ENCODE measurements at regions not wholly inside any gene's neighbourhood (a gene's known extent, or its start where the extent isn't known, plus 50 kb on each side); places are given as distances from the start of the nearest gene placed in this dataset.
A peak's percentile ranks its signal among the peaks of the same experiment; 100 is the strongest.

DNA sequence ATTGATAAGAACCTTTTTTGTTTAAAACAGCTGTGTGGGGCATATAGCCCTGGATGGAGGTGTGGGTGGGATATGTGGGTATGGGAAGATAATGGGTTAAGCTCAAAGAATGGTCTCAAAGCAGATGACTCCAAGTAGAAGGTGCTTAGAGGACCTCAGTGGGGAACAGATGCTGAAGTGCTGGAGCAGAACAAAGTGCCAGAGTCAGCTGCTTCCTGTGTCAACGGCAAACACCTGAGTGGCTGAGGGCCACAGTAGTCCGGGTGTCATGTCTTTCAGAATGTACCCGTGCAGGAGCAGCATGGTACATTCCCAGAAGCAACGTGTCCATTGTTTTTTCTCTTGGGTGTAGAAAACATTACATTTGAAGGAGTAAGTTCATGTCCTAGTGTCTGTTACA lies 210.6 kb downstream of the CCNG2 start:
- H3K4me3 Mint-ChIP-seq: no peak overlapping the region
- peaks cover 9% of the 10 kb centered on the region for H3K27me3 Mint-ChIP-seq
- H3K36me3 Mint-ChIP-seq (ENCODE audit: low read depth): no peaks in the 10 kb centered on the region
- ATAC-seq (replicated peaks): no peak
- H3K9me3 Mint-ChIP-seq: no peaks in the 10 kb centered on the region
- no peaks in the 10 kb centered on the region for H3K4me1 Mint-ChIP-seq
- no peak overlapping the region for H3K27ac Mint-ChIP-seq

- H3K9me3 Mint-ChIP-seq: no peaks in the 10 kb centered on the region
- no peak overlapping the region for H3K4me3 Mint-ChIP-seq
- ATAC-seq (replicated peaks): no peak
- H3K4me1 Mint-ChIP-seq: no peaks in the 10 kb centered on the region
- H3K36me3 Mint-ChIP-seq (ENCODE audit: low read depth): no peaks in the 10 kb centered on the region
- H3K27ac Mint-ChIP-seq: no peak overlapping the region
- peaks cover 6% of the 10 kb centered on the region for H3K27me3 Mint-ChIP-seq
Measured at GRCh38 chr4:77372375-77372774, 215.4 kb downstream of the CCNG2 start.

- no peaks in the 10 kb centered on the region for H3K4me1 Mint-ChIP-seq
- H3K36me3 Mint-ChIP-seq (ENCODE audit: low read depth): no peaks in the 10 kb centered on the region
- ATAC-seq (replicated peaks): no peak
- H3K4me3 Mint-ChIP-seq: no peak overlapping the region
- H3K9me3 Mint-ChIP-seq: no peaks in the 10 kb centered on the region
- H3K27ac Mint-ChIP-seq: no peak overlapping the region
- H3K27me3 Mint-ChIP-seq: peaks cover 6% of the 10 kb centered on the region
Measured at GRCh38 chr4:77375866-77376607, 219.0 kb downstream of the CCNG2 start.

DNA sequence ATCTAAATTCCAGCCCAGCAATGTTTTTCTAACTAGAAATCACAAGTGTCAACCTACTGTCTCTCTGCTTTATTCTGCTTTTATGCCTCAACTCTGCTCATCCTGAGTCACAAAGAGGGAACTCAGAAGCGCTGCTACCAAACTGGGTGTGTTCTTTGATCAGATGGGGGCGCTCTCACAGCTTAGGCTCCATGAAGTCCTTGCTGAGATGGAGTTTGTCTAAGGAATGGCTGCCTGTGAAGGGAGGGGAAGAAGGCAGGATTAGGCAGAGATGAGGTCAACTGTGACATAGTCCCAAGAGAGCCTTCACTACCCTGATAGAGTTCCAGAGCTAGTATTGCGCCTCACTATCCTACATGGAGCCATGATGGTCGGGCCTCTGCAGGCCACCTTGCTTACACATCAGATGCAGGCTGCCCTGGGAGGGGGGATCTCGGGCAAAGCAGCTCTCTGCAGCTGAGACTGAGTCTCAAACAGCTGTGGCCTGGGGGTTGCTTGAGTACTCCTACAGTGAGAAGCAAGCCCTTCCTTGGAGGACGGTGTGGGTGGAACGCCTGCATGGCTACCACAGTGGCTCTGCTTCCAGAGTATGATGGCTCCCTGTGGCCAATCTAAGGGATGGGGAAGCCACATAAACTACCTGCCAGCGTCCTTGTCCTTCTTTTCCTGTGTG lies 219.9 kb downstream of the CCNG2 start:
- ATAC-seq (replicated peaks): no peak
- H3K27ac Mint-ChIP-seq: no peak overlapping the region
- H3K9me3 Mint-ChIP-seq: no peaks in the 10 kb centered on the region
- no peaks in the 10 kb centered on the region for H3K4me1 Mint-ChIP-seq
- H3K36me3 Mint-ChIP-seq (ENCODE audit: low read depth): no peaks in the 10 kb centered on the region
- H3K4me3 Mint-ChIP-seq: no peak overlapping the region
- peaks cover 3% of the 10 kb centered on the region for H3K27me3 Mint-ChIP-seq

DNA sequence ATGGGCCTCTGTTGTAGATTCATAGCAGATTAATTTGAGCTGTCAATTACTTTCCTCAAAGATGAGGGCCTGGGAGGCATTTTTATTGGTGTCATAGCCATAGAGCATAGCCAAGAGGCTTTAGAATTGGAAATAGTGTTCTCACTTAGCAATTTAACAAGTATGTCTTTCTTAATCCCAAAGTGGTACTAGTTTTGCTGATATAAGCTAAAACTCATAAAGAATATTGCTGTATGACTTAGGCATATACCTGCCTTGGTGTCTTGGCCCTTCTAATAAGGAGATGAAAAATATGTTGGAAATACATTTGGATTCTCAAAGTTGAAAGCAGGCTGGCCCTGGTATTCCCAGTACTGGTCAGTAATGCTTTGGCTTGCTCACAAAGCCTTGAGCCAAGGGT lies 221.5 kb upstream of the CXCL13 start:
- no peak for ATAC-seq (replicated peaks)
- H3K36me3 Mint-ChIP-seq (ENCODE audit: low read depth): no peaks in the 10 kb centered on the region
- H3K27ac Mint-ChIP-seq: no peak overlapping the region
- H3K9me3 Mint-ChIP-seq: no peaks in the 10 kb centered on the region
- no peak overlapping the region for H3K4me3 Mint-ChIP-seq
- H3K4me1 Mint-ChIP-seq: no peaks in the 10 kb centered on the region
- H3K27me3 Mint-ChIP-seq: no peaks in the 10 kb centered on the region

- no peaks in the 10 kb centered on the region for H3K36me3 Mint-ChIP-seq (ENCODE audit: low read depth)
- H3K27ac Mint-ChIP-seq: no peak overlapping the region
Measured at GRCh38 chr4:77385124-77385969, 220.3 kb upstream of the CXCL13 start.

GRCh38 chr4:77393996-77394395 lies 211.6 kb upstream of the CXCL13 start:
- H3K27ac Mint-ChIP-seq: no peak overlapping the region
- H3K27me3 Mint-ChIP-seq: peaks cover 8% of the 10 kb centered on the region
- H3K4me3 Mint-ChIP-seq: no peak overlapping the region
- H3K9me3 Mint-ChIP-seq: no peaks in the 10 kb centered on the region
- no peaks in the 10 kb centered on the region for H3K4me1 Mint-ChIP-seq
- H3K36me3 Mint-ChIP-seq (ENCODE audit: low read depth): no peaks in the 10 kb centered on the region
- ATAC-seq (replicated peaks): no peak

More at GRCh38 chr4:77385124-77385969, 220.3 kb upstream of the CXCL13 start:
- ATAC-seq (replicated peaks): peak; percentile 69
- Mint-ChIP-seq H3K4me3 (no peak overlapping the region), H3K4me1 (no peaks in the 10 kb centered on the region), H3K27me3 (no peaks in the 10 kb centered on the region), H3K9me3 (no peaks in the 10 kb centered on the region)

- peaks cover 3% of the 10 kb centered on the region for H3K9me3 Mint-ChIP-seq
- H3K36me3 Mint-ChIP-seq (ENCODE audit: low read depth): no peaks in the 10 kb centered on the region
- H3K27me3 Mint-ChIP-seq: peaks cover 13% of the 10 kb centered on the region
- no peak for ATAC-seq (replicated peaks)
- H3K27ac Mint-ChIP-seq: no peak overlapping the region
- no peak overlapping the region for H3K4me3 Mint-ChIP-seq
- H3K4me1 Mint-ChIP-seq: no peaks in the 10 kb centered on the region
Measured at GRCh38 chr4:77395481-77395880, 210.1 kb upstream of the CXCL13 start.

- no peaks in the 10 kb centered on the region for H3K4me1 Mint-ChIP-seq
- no peak for ATAC-seq (replicated peaks)
- no peak overlapping the region for H3K27ac Mint-ChIP-seq
- peaks cover 3% of the 10 kb centered on the region for H3K9me3 Mint-ChIP-seq
- peaks cover 23% of the 10 kb centered on the region for H3K27me3 Mint-ChIP-seq
- no peak overlapping the region for H3K4me3 Mint-ChIP-seq
- H3K36me3 Mint-ChIP-seq (ENCODE audit: low read depth): no peaks in the 10 kb centered on the region
Measured at GRCh38 chr4:77398256-77398655, 207.4 kb upstream of the CXCL13 start.

DNA sequence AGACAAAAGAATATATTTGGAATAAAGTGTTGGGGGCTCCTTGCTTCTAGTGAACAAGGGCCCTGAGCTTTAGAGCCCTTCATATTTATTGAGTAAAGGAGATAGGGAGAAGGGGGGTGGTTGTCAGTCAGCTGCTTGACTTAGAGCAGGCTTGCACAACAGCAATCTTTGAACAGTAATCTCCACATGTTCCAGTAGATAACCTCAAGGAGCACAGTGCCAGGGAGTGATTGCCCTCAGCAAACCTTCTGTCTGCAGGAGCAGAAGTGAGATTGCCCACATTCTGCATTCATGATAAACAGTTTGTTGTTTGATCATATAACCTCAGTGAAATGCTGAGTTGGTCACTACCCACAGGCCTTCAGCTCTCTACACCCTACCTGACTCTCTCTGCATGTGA lies 205.8 kb upstream of the CXCL13 start:
- H3K27ac Mint-ChIP-seq: no peak overlapping the region
- H3K4me3 Mint-ChIP-seq: no peak overlapping the region
- H3K4me1 Mint-ChIP-seq: no peaks in the 10 kb centered on the region
- H3K36me3 Mint-ChIP-seq (ENCODE audit: low read depth): no peaks in the 10 kb centered on the region
- H3K9me3 Mint-ChIP-seq: peaks cover 3% of the 10 kb centered on the region
- ATAC-seq (replicated peaks): no peak
- H3K27me3 Mint-ChIP-seq: peaks cover 23% of the 10 kb centered on the region

DNA sequence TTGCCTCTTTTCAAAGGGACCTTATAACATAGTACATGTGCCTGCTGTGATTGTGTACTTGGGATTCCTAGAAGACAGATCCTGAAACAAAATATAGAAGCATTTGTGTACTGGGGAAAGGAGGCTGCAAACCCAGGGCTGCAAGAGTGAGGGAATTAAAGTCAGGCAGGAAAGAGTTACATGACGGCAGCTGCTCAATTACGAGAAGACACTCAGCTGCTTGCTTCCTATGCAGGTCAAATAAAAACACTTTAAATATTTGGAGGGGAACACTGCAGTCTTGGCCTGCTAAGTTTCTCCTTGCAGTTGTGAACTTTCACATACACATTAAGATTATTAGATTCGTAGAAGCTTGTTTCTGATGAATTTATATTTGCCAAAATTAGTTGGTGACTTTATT lies 191.9 kb upstream of the CXCL13 start:
- H3K27me3 Mint-ChIP-seq: peaks cover 15% of the 10 kb centered on the region
- H3K36me3 Mint-ChIP-seq (ENCODE audit: low read depth): no peaks in the 10 kb centered on the region
- no peaks in the 10 kb centered on the region for H3K4me1 Mint-ChIP-seq
- no peak for ATAC-seq (replicated peaks)
- H3K9me3 Mint-ChIP-seq: no peaks in the 10 kb centered on the region
- no peak overlapping the region for H3K27ac Mint-ChIP-seq
- no peak overlapping the region for H3K4me3 Mint-ChIP-seq

GRCh38 chr4:77415689-77416088 lies 189.9 kb upstream of the CXCL13 start:
- Mint-ChIP-seq H3K27ac (no peak overlapping the region), H3K9me3 (no peaks in the 10 kb centered on the region), H3K4me1 (no peaks in the 10 kb centered on the region), H3K27me3 (peaks cover 15% of the 10 kb centered on the region), H3K36me3 (ENCODE audit: low read depth) (no peaks in the 10 kb centered on the region), H3K4me3 (no peak overlapping the region)
- no peak for ATAC-seq (replicated peaks)

- Mint-ChIP-seq H3K27me3 (peaks cover 10% of the 10 kb centered on the region), H3K9me3 (no peaks in the 10 kb centered on the region), H3K4me1 (no peaks in the 10 kb centered on the region), H3K36me3 (ENCODE audit: low read depth) (no peaks in the 10 kb centered on the region), H3K27ac (no peak overlapping the region), H3K4me3 (no peak overlapping the region)
- peak; percentile 26 for ATAC-seq (replicated peaks)
Measured at GRCh38 chr4:77418333-77418732, 187.3 kb upstream of the CXCL13 start.

DNA sequence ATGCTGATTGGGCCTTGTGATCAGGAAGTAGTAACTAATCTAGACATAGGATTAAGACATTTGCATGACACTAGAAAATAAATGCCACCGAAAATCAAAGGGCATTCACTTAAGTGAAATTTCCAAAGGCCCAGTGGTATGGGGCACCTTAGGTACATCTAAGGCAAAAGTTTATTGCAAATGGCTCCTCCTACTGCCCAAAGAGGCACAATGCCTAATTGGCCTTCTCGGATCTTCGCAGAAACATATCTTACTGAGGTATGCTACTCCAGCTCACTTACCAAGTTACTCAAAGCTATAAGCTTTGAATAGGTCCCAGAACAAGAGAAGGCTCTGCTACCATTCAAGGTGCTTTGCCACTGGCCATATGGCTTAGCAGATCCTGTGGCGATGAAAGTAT lies 174.8 kb upstream of the CXCL13 start:
- Mint-ChIP-seq H3K27ac (no peak overlapping the region), H3K36me3 (ENCODE audit: low read depth) (no peaks in the 10 kb centered on the region), H3K27me3 (no peaks in the 10 kb centered on the region), H3K9me3 (no peaks in the 10 kb centered on the region), H3K4me1 (no peaks in the 10 kb centered on the region), H3K4me3 (no peak overlapping the region)
- no peak for ATAC-seq (replicated peaks)

DNA sequence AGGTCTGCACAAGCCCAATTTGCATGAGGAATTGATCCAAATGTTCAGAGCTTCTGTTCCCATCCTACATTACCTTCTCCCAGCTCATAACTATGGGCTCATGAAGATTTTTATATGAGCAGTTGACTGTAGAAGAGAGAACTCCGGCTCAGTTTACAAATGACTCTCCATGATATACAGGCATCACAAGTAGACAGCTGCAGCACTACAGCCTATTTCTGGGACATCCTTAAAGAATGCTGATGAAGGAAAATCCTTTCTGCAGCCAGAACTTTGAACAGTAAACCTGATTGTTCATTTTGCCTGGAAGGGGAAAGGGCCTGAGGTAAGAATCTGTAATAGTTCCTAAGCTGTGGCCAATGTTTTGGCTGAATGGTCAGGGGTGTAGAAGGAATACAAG lies 174.1 kb upstream of the CXCL13 start:
- Mint-ChIP-seq H3K4me1 (no peaks in the 10 kb centered on the region), H3K27ac (no peak overlapping the region), H3K9me3 (no peaks in the 10 kb centered on the region), H3K36me3 (ENCODE audit: low read depth) (no peaks in the 10 kb centered on the region), H3K4me3 (no peak overlapping the region), H3K27me3 (no peaks in the 10 kb centered on the region)
- ATAC-seq (replicated peaks): no peak

Data from activated T-helper 17 cell treated with anti-CD3 and anti-CD28 coated beads, Interleukin-2, amount 50 U/mL, for 72 hours (primary cell).